GM19468 (cell line): ENCODE measurements at regions not wholly inside any gene's neighbourhood (a gene's known extent, or its start where the extent isn't known, plus 50 kb on each side); places are given as distances from the start of the nearest gene placed in this dataset.

Source experiments
- ATAC-seq: cut with Tn5 transposase; IDR thresholded peaks from one replicate; pipeline ENCODE4 v1.9.1; 2021; ENCODE audit warnings: mild to moderate bottlenecking, moderate library complexity, moderate number of reproducible peaks; ENCODE audit not compliant: unreplicated experiment; ENCODE audit errors: extremely low read depth

- no peak for ATAC-seq
Observed at GRCh38 chr2:180412219-180412618, 405.1 kb upstream of the CWC22 start.

GRCh38 chr2:180411661-180412060 is 404.6 kb upstream of the CWC22 start:
- peak; percentile 64 for ATAC-seq

GRCh38 chr2:180406687-180407086 is 399.6 kb upstream of the CWC22 start:
- ATAC-seq: no peak

GRCh38 chr2:180405520-180405919 is 398.4 kb upstream of the CWC22 start:
- no peak for ATAC-seq

GRCh38 chr2:180394305-180394704 is 387.2 kb upstream of the CWC22 start:
- no peak for ATAC-seq

DNA sequence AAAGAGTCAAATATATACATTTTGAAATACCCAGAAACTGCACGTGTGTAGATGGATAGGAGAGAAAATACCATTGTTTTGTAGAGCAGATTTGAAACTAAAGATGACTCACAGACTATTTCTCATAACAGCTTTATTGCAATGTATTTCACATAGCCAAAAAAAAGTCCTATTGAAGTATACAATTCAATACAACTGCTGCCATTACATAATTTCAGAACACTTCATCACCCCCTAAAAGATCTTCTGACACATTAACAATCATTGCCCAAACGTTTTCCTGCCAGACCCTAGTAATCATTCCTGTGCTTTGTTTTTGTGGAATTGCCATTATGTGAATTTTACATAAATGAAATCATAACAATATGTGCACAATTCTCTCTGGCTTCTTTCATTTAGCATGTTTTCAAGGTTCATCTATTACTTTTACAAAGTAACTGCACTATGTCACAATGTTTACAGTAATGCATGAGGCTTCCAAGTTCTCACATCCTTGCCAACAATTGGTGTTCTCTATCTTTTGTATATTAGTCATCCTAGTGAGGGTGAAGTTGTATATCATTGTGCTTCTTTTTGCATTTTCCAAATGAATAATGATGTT is 378.6 kb upstream of the CWC22 start:
- ATAC-seq: no peak

GRCh38 chr2:180376066-180376465 is 369.0 kb upstream of the CWC22 start:
- no peak for ATAC-seq

DNA sequence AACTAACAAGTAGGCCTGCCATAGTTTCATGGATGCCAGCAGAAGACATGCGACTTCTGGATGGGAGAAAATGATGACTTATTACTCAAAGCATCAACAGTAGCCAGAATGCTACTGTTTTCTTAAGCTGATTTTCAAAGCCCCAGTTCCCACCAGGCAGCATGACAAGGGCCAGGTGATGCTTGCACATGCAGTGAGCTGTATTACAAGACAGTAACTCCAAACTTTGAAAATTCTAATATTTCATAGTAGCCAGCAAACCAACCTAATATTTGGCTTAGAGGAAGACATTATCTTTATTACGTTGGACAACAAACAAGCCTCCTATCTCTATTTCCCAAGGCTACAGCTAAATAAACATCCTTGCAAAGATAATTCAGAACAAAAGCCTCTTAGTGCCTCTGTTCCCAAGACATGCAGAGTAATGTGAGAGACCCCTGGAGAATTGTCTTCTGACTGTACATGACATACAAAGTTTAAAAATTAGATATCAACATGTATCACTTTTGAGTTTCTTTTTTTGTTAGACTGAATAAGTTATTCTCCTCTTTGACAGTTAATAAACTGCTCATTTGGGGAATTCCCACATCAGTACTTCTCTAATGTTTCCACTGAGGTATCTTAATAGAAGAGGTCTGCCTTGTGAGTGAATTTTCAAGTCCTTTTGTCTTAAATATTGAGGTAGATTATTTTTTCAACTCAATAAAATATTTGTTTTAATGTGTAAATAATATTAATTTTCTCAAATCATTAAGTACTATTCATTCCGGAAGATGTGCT is 367.6 kb upstream of the CWC22 start:
- no peak for ATAC-seq

- no peak for ATAC-seq
Observed at GRCh38 chr2:180370511-180371205, 363.6 kb upstream of the CWC22 start.

GRCh38 chr2:180368881-180369280 is 361.8 kb upstream of the CWC22 start:
- no peak for ATAC-seq

- ATAC-seq: no peak
Observed at GRCh38 chr2:180367815-180368214, 360.7 kb upstream of the CWC22 start.

GRCh38 chr2:180366481-180366880 is 359.4 kb upstream of the CWC22 start:
- no peak for ATAC-seq

DNA sequence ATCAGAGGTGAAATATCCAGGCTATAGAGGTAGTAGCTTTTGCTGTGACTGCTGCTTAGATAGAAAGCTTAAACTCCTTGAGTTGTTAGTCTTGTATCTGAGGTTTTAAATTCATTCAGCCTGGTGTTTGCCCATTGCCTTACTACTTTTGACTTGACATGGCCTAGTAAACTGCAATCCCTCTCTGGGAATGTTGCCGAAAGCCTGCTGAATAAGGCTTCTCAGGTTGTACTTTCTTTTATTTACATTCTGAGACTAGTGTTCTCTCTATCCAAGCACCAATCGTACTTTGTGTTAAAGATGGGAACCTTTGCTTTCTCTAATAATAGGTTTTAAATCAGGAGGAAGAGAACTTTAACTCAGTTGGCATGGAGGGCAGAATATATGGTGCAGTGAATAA is 357.6 kb upstream of the CWC22 start:
- no peak for ATAC-seq

DNA sequence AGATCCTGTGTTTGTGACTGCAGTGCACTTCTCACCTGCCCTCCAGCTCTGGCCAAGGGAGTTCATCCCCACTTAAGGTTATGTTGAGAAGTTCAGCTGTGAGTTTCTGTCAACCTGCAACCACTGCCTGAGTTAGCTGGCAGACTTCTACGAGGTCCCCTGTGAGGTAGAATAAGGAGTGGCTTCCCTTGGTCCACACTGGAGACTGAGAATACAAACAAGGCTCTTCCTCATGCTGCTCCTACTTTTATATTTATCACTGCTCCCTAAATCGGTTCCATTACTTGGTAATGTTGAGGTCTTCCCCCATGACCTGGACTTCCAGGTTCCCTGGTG is 353.2 kb upstream of the CWC22 start:
- ATAC-seq: peak; percentile 6

DNA sequence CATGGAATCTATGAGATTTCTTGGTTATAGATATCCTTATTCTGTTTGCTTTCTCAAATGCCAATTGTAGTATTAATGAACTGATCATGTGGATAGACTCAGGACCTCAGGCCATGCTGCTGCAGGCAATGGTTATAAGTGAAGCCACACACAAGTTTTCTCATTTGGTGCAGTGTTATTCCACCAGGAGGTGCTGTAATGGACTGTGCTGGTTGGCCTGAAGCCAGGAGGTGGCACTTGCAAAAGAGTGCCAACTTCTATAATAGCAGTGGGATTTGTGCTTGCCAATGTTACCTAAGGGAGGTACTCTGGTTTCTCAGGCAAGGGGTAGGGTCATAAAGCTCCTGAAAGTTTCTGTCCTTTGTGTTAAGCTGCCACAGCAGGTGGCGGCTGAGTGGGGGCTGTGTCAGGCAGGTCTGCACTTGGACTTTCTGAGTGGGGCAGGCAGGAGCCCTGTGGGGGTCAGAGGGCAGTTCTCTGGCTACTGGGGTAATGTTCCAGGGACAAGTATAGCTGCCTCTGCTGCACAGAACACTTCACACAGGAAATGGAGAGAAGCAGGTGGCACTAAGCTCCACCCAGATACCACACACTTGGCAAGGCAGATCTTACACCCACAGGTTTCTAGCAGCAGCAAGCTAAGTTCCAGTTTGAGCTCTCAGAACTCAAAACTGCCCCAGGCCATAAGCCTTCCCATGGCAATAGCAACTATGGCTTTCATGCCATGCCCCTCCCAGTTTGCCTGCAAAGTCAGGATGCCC is 352.6 kb upstream of the CWC22 start:
- peak; percentile 99 for ATAC-seq

GRCh38 chr2:180358458-180358857 is 351.4 kb upstream of the CWC22 start:
- no peak for ATAC-seq

GRCh38 chr2:180356676-180357075 is 349.6 kb upstream of the CWC22 start:
- ATAC-seq: no peak

DNA sequence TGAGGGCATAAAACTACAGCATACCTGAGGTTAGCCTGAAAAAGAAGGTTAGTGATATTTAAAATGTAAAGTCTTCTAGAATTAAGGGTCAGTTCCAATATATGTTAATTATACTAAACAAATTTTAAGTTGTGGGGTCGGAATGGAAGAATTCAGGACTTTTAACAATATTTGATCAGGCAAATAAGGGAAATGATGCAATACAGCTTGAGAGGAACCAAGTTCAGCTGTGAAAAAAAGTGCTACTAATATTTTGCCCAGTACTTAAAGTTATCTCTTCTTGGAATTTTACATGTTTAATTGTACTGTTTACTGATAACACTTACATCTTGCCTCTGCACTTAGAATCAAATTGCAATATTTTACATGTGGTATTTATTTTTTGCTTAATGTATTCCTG is 345.5 kb upstream of the CWC22 start:
- ATAC-seq: no peak

DNA sequence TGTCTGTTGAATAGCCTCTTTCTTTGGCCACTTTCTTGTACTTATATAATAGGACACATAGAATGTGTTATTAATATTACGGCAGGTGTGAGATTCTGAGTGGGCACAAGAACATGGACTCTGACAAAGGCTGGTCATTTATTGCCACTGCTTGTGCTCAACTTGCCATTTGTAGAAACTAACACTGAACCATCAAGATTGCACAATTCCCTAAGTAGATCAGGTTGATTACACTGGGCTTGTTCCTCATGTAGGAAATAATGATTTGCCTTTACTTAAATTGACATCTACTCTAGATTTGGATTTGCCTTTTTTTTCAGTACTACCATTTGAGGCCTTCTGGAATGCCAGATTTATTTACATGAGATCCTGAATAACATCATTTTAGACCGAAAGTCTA is 342.7 kb upstream of the CWC22 start:
- no peak for ATAC-seq

GRCh38 chr2:180343528-180344345 is 336.6 kb upstream of the CWC22 start:
- ATAC-seq: no peak
